Daoy (cell line): ENCODE measurements at regions not wholly inside any gene's neighbourhood (a gene's known extent, or its start where the extent isn't known, plus 50 kb on each side); places are given as distances from the start of the nearest gene placed in this dataset.
A peak's percentile ranks its signal among the peaks of the same experiment; 100 is the strongest.
"Not testable (repeated sequence)": the region's sequence is repeated elsewhere in the genome, so short reads cannot be mapped to it uniquely, and the experiment has no call there.

ENCODE experiments used
- DNase-seq: peaks from one replicate; pipeline ENCODE4 v3.0.0-alpha.2; 2015; ENCODE audit warnings: low read depth

DNA sequence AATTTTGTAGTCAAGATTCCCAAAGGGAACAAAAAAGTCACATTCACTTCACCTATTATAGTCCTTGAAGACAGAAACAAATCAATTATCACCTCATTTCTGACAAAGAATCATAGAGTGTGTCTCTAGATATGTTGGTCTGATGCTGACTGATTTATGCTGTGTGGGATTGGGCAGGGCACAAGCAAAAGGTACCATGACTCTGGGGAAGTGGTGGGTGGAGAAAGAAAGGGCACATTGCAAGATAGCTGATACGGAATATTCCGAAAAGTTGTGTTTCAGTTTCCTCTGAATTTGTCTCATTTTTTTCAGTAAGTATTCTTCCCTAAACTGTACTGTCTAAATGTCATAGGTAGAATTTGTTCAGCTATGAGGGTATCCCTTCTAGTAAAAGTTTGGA lies 268.0 kb downstream of the MREG start:
- no peak for DNase-seq

DNA sequence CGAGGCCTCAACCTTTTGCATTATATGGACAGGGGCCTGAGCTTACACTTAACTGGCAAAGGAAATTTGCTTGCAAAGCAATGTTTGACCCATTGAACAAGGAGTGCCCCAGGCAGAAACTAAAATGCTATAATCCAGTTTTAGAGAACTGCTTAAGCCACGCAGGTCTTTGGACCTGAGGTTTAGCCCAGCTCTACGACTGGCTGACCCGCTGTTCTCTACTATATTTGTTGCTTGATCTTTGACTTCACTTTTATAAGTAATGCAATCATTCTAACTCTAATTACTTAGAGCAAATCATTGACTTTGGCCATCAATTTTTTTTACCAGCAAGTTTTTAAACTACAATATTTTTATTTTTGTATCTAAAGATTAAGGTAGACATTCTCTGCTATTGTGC lies 268.8 kb downstream of the MREG start:
- no peak for DNase-seq

GRCh38 chr2:215743066-215743465 lies 270.3 kb downstream of the MREG start:
- no peak for DNase-seq

GRCh38 chr2:215742021-215742420 lies 271.3 kb downstream of the MREG start:
- DNase-seq, result no peak

DNA sequence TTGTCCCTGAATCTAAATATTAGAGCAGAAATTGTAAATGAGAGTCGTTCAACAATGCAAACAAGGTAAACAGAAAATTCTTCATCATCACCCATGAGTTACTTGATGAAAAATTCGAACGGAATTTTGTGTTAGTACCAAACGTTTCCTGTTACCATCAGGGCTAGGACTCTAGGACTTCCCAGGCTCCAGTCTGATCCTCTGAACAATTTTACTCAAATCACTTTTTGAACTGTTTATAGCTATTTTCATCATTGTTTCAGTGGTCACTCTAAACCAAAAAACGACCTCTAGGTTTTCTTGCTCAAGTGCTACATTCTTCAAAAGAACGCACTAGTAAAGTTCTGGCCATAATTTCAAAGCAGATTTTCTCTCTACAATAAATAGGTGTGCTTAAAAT lies 273.3 kb downstream of the MREG start:
- no peak for DNase-seq

DNA sequence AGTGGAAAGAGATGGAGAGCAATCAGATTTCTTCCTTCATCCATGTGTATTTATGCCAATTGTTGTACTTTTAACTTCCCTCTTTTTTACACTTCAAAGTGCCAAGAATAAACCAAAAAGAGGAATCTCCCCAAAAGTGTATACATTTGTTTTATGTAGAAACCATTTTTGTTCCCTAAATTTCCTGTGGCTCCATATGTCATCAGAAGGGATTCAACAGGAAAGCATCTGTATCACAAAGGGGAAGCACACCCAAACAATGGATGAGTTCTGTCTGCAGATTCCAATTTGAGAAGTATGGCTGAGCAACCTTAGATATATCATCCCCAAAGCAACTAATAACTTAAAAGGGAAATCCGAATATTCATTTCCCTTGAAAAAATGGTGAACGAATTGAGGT lies 275.0 kb downstream of the MREG start:
- DNase-seq, result no peak

DNA sequence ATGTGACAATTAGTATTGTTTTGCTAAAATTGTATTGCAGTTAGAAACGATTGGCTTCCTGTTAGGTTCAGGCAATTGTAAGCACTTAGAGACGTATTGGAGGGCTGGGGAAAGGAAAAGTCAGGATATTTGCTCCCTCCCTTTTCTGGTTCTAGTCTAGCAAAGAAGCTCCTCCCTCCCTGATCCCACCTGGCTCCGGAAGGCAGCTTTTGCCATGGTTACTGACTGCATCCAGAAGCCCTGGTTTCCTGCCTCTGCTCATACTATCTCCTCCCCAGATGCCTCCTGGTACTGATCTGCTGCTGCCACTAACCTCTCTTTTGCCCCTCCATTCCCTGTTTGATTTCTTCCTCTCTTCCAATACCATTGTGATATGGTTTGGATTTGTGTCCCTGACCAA lies 275.9 kb downstream of the MREG start:
- no peak for DNase-seq

GRCh38 chr2:215736653-215737290 lies 276.6 kb downstream of the MREG start:
- no peak for DNase-seq

GRCh38 chr2:215731108-215731658 lies 282.2 kb downstream of the MREG start:
- DNase-seq, result no peak

DNA sequence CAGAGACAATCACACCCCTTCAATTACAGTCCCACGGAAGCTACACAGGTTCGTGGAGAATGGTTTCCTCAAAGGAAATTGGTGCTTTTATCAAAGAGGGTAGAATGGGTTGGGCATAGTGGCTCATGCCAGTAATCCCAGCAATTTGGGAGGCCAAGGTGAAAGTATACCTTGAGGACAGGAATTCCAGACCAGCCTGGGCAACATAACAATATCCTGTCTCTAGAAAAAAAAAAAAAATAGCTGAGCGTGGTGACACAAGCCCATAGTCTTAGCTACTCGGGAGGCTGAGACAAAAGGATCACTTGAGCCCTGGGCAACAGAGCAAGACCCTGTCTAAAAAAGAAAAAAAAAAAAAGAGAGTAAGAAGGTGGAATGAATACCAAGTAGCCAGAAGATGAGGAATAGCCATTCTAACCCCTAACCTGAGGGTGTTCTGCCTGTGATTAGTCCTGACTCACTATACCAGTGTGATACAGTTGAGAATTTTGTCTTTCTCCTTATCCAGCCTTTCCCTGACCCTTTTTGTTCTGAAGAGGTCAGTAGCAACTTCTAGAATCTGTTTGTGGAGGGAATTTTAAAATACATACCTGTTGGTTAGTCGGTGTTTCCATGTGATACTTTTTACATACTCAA lies 283.2 kb downstream of the MREG start:
- DNase-seq, result no peak

- DNase-seq, result peak; percentile 85
Observed at GRCh38 chr2:215728504-215729065, 284.8 kb downstream of the MREG start.

GRCh38 chr2:215727507-215728503 lies 285.5 kb downstream of the MREG start:
- peak; percentile 54 for DNase-seq

GRCh38 chr2:215726070-215726469 lies 287.3 kb downstream of the MREG start:
- DNase-seq, result no peak

GRCh38 chr2:215724146-215724545 lies 288.3 kb upstream of the FN1 start:
- DNase-seq, result no peak

DNA sequence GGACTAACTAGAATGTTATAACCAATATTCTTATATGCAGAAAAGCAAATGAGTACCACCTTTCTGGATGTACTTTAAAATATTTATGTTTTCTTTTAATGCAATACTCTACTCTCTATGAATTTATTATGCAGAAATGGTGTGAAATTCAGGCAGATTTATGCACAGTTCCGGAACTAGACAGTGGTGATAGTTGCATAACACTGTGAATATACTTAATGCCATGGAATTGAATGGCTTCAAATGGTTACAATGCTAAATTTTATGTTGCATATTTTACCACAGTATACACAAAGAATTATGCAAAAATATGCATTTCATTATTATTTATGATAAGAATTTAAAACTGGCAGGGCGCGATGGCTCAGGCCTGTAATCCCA lies 287.8 kb upstream of the FN1 start:
- DNase-seq, result no peak

DNA sequence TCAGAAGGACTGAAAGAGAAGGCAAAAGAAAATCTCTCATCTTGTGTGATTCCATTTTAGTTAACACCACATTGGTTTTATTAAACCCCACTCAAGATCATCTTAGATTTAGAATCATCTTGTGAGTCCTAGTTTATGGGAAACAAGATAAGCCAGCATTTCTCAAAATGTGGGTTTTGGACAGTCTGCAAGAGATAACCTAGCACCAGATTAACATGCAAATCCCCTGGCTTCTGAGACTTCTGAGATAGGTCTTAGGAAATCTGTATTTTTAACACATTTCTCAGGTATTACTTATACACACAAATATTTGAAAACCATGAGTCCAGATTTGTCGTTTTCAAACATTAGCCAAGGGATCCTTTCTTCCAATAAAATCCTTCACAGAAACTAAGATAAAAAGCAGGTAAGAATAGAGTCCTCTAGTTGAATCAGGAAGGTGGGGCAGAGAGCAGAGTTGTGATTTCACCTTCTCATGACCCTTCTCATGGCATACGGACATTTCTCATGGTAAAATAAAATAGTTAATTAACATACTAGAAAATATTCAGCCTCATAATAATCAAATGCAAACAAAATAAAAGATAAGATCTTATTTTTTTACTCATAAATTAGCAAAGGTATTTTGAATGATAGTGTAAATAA lies 287.2 kb upstream of the FN1 start:
- no peak for DNase-seq

DNA sequence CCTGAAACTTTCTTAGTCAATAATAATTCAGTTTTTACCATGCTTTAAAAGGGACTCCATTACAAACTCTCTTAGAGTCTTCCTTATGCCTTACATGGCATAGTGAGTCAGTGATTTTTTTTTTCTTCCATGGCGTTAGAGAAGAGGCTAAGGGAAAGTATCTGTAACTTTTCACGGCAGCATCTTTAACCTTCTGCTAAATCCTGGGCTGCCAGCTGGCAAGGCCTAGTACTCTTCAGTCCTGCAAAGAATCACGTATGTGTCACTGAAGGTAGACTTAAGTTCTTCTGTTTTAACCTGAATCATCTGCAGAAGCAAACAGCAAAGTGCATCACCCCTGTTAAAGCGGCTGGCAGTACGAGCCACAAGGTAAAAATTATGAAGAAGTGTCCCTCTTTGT lies 286.3 kb upstream of the FN1 start:
- DNase-seq, result no peak

GRCh38 chr2:215721515-215721914 lies 285.6 kb upstream of the FN1 start:
- not testable (repeated sequence) for DNase-seq

DNA sequence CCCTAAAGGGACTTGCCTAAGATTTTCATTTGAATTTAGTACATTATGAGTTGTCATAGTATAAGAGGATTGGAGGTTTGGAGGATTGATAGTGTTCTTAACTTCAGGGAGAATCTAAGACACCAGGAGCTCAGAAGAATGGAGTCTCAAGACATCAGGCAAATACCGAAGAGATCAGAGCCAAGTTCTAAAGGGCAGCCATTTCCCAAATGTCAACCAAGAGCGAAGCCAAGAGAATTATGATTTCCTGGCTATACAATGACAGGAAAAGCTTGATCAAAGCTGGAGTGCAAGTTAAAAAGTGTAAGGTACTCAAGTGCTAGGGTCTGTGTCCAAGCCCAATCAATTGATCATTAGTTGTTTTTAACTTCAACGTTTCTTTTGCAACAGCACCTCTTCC lies 283.0 kb upstream of the FN1 start:
- no peak for DNase-seq

GRCh38 chr2:215718436-215718835 lies 282.6 kb upstream of the FN1 start:
- DNase-seq, result no peak
